IPS-20b (cell line): ENCODE measurements at regions not wholly inside any gene's neighbourhood (a gene's known extent, or its start where the extent isn't known, plus 50 kb on each side); places are given as distances from the start of the nearest gene placed in this dataset.
A peak's percentile ranks its signal among the peaks of the same experiment; 100 is the strongest.

ENCODE experiments used
- H3K27ac ChIP-seq: one replicate; pipeline ENCODE4 v1.5.1; 2013; ENCODE audit warnings: low read length
- H3K27me3 ChIP-seq: 2 replicates; pipeline ENCODE4 v1.6.1; 2013; ENCODE audit warnings: mild to moderate bottlenecking, low read length, inconsistent platforms; ENCODE audit not compliant: insufficient read depth
- H3K36me3 ChIP-seq: 2 replicates; pipeline ENCODE4 v1.6.1; 2013; ENCODE audit warnings: low read depth, mild to moderate bottlenecking, inconsistent platforms, low read length, moderate library complexity; ENCODE audit not compliant: insufficient read depth
- H3K4me1 ChIP-seq: 2 replicates; pipeline ENCODE4 v1.6.1; 2013; ENCODE audit warnings: mild to moderate bottlenecking, control low read depth, inconsistent platforms, low read length, moderate library complexity; ENCODE audit not compliant: insufficient read depth
- H3K4me3 ChIP-seq: 2 replicates; pipeline ENCODE4 v1.5.1; 2013; ENCODE audit warnings: mild to moderate bottlenecking, low read length, inconsistent platforms
- H3K9ac ChIP-seq: 2 replicates; pipeline ENCODE4 v1.6.1; 2013; ENCODE audit warnings: low read depth, mild to moderate bottlenecking, inconsistent platforms, low read length, moderate library complexity
- H3K9me3 ChIP-seq: 2 replicates; pipeline ENCODE4 v1.6.1; 2013; ENCODE audit warnings: mild to moderate bottlenecking, low read depth, low read length, inconsistent platforms; ENCODE audit not compliant: insufficient read depth

DNA sequence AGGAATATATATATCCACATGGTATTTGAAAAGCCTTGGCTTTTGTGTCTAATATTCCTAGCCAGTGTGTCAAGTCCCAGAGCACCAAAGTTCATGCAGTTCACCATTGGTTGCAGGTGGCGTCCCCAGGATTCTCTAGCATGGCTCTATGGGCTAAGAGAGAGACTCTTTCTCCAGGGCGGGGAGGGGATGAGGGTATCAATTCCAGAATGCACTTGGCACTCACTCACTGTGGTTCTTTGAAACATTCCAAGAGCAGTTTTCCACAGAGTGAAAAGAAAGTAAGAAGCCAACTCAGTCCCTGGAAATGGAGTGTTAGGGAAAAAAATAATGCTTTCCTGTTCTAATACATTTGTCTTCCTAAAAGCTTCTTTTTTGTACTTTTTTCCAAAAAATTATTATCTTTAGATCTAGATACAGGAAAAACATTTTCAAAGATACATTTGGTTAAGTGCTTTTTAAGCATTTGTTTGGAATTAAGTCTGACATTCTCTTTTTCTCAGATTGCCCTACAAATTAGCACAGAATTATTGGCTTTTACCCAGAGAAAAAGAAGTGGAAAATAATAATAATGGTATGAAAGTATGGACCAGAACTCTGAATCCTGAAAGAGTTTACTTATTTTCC, 239.9 kb downstream of the PAX3 start:
- no peak overlapping the region for H3K4me3 ChIP-seq
- H3K36me3 ChIP-seq, result no peaks in the 10 kb centered on the region
- H3K9ac ChIP-seq, result no peak overlapping the region
- no peak overlapping the region for H3K27ac ChIP-seq
- no peaks in the 10 kb centered on the region for H3K9me3 ChIP-seq
- no peaks in the 10 kb centered on the region for H3K4me1 ChIP-seq
- H3K27me3 ChIP-seq, result peaks cover 65% of the 10 kb centered on the region

DNA sequence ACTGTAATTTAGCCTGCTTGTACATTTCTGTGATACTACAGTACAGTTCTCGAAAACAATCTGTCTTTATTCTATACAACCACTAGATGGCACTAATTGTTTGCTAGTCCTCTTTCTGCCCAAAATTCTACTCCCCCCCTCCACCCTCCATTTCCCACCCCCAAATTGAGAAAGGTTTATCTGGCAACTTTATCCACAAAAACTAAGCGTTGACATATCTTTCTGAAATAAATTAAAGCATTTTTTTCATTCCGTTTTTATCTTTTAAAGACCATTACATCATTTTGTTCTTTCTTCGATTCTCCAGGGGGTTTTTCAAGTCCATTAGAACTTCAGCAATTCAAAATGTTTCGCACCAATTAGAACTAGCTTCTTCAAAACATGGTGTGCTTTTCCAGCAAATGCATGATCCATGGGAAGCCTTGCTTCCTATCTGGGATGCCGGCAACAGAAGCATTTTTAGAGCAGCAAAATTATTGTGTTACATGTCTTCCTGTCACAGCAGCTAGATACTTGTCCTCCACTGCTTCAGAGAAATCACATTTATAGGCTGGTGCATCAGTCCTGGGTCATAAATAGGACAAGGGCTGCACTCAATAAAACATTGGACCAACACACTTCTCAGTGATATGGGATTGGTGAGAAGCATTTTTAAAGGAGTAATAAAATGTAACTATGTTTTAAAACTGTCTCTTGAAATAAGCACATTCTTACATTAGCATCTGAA, 241.3 kb downstream of the PAX3 start:
- Histone ChIP-seq H3K4me1 (peaks cover 7% of the 10 kb centered on the region; the same call in 1 of the 2 replicates), H3K9ac (no peak overlapping the region), H3K9me3 (no peaks in the 10 kb centered on the region), H3K27me3 (peaks cover 78% of the 10 kb centered on the region), H3K4me3 (no peak overlapping the region), H3K36me3 (no peaks in the 10 kb centered on the region), H3K27ac (no peak overlapping the region)

- no peaks in the 10 kb centered on the region for H3K36me3 ChIP-seq
- no peak overlapping the region for H3K4me3 ChIP-seq
- peaks cover 89% of the 10 kb centered on the region for H3K27me3 ChIP-seq
- peaks cover 7% of the 10 kb centered on the region; the same call in 1 of the 2 replicates for H3K4me1 ChIP-seq
- H3K9me3 ChIP-seq, result no peaks in the 10 kb centered on the region
- no peak overlapping the region for H3K9ac ChIP-seq
- no peak overlapping the region for H3K27ac ChIP-seq
Observed at GRCh38 chr2:222055328-222055727, 243.5 kb downstream of the PAX3 start.

- Histone ChIP-seq H3K4me3 (no peak overlapping the region), H3K9ac (no peak overlapping the region), H3K27me3 (peaks cover 89% of the 10 kb centered on the region), H3K27ac (no peak overlapping the region), H3K4me1 (peaks cover 7% of the 10 kb centered on the region; the same call in 1 of the 2 replicates), H3K36me3 (no peaks in the 10 kb centered on the region), H3K9me3 (no peaks in the 10 kb centered on the region)
Observed at GRCh38 chr2:222054813-222055212, 244.0 kb downstream of the PAX3 start.

GRCh38 chr2:222052934-222053367, 245.8 kb downstream of the PAX3 start:
- no peak overlapping the region for H3K27ac ChIP-seq
- H3K9me3 ChIP-seq, result no peaks in the 10 kb centered on the region
- H3K9ac ChIP-seq, result no peak overlapping the region
- peaks cover 97% of the 10 kb centered on the region for H3K27me3 ChIP-seq
- H3K4me1 ChIP-seq, result peaks cover 7% of the 10 kb centered on the region; the same call in 1 of the 2 replicates
- H3K36me3 ChIP-seq, result no peaks in the 10 kb centered on the region
- peak overlapping the region; percentile 24; the same call in 1 of the 2 replicates for H3K4me3 ChIP-seq

- H3K27me3 ChIP-seq, result peaks cover 96% of the 10 kb centered on the region
Observed at GRCh38 chr2:222050981-222051380, 247.8 kb downstream of the PAX3 start.

DNA sequence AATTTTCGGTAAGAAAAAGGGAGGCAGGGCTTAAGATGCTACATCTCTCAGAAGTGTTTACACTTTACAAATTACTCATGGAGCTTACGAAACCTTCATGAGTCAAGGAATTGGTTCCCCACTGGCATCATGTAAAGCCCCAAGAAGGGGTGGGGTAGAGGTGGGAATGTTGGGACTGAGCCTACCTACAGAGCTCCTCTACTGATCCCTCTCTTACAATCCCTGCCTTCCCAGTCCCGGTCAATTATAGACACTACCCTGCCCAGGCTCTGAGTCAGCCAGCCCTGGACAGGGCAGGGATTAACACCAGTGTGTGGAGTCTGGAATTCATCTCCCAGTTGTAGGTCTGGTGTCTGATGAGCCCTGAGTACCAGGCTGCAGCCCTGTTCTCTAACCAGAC, 248.9 kb downstream of the PAX3 start:
- no peak overlapping the region for H3K4me3 ChIP-seq
- peaks cover 85% of the 10 kb centered on the region for H3K27me3 ChIP-seq
- peaks cover 7% of the 10 kb centered on the region; the same call in 1 of the 2 replicates for H3K4me1 ChIP-seq
- H3K27ac ChIP-seq, result no peak overlapping the region
- H3K36me3 ChIP-seq, result no peaks in the 10 kb centered on the region
- H3K9me3 ChIP-seq, result no peaks in the 10 kb centered on the region
- no peak overlapping the region for H3K9ac ChIP-seq

More at GRCh38 chr2:222050981-222051380, 247.8 kb downstream of the PAX3 start:
- no peaks in the 10 kb centered on the region for H3K9me3 ChIP-seq
- H3K27ac ChIP-seq, result no peak overlapping the region
- peaks cover 7% of the 10 kb centered on the region; the same call in 1 of the 2 replicates for H3K4me1 ChIP-seq
- H3K36me3 ChIP-seq, result no peaks in the 10 kb centered on the region
- H3K4me3 ChIP-seq, result no peak overlapping the region
- no peak overlapping the region for H3K9ac ChIP-seq

DNA sequence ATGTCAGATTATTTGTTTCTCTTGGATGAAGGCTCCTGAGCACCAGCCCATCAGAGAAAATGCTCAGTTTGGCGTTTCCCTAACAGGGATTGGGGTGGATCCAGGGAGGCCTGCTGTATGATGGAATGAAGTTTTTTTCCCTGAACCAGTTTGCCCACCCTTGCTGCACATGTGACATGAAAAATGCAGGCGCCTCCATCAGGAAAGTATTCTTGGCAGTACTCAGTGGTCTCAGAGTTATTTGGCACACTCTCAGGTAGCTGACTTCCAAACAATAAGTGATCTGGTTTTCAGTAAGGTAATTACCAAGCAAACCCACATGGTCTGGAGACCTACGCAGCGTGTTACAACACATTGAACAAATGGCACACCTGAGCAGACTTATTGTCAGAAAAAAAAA, 254.9 kb downstream of the PAX3 start:
- Histone ChIP-seq H3K27ac (no peak overlapping the region), H3K36me3 (no peaks in the 10 kb centered on the region), H3K27me3 (peaks cover 26% of the 10 kb centered on the region; the same call in 1 of the 2 replicates), H3K9me3 (no peaks in the 10 kb centered on the region), H3K4me3 (no peak overlapping the region), H3K4me1 (no peaks in the 10 kb centered on the region), H3K9ac (no peak overlapping the region)

DNA sequence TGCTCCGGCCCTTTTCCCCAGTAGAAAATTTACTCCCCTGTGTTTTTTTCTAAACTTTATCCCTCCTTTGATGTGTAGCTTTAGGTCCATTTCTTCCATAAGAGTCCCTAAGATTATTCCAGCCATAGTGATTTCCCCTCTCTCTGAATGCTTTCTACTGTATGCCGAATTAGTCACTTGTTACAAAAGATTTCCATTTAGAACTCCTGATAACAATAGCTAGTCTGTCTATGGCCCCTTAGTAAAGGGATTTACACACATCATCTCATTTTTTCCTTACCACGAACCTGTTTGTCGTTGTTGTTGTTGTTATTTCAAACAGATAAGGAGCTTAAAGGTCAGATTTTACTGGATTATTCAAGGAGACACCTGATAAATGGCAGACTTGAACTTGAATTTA, 256.1 kb downstream of the PAX3 start:
- H3K4me3 ChIP-seq, result no peak overlapping the region
- H3K9me3 ChIP-seq, result no peaks in the 10 kb centered on the region
- H3K36me3 ChIP-seq, result no peaks in the 10 kb centered on the region
- H3K9ac ChIP-seq, result no peak overlapping the region
- H3K4me1 ChIP-seq, result no peaks in the 10 kb centered on the region
- H3K27me3 ChIP-seq, result peaks cover 15% of the 10 kb centered on the region; the same call in 1 of the 2 replicates
- H3K27ac ChIP-seq, result no peak overlapping the region

GRCh38 chr2:222040333-222040732, 258.5 kb downstream of the PAX3 start:
- no peak overlapping the region for H3K9ac ChIP-seq
- H3K27me3 ChIP-seq, result peaks cover 13% of the 10 kb centered on the region; the same call in 1 of the 2 replicates

GRCh38 chr2:222039821-222040220, 259.0 kb downstream of the PAX3 start:
- Histone ChIP-seq H3K27me3 (peaks cover 13% of the 10 kb centered on the region; the same call in 1 of the 2 replicates), H3K9me3 (no peaks in the 10 kb centered on the region), H3K9ac (no peak overlapping the region), H3K4me3 (no peak overlapping the region), H3K27ac (no peak overlapping the region), H3K36me3 (no peaks in the 10 kb centered on the region), H3K4me1 (no peaks in the 10 kb centered on the region)

More at GRCh38 chr2:222040333-222040732, 258.5 kb downstream of the PAX3 start:
- no peak overlapping the region for H3K4me3 ChIP-seq
- no peaks in the 10 kb centered on the region for H3K36me3 ChIP-seq
- no peaks in the 10 kb centered on the region for H3K4me1 ChIP-seq
- no peaks in the 10 kb centered on the region for H3K9me3 ChIP-seq
- H3K27ac ChIP-seq, result no peak overlapping the region
